SH-SY5Y (cell line): ENCODE measurements at regions not wholly inside any gene's neighbourhood (a gene's known extent, or its start where the extent isn't known, plus 50 kb on each side); places are given as distances from the start of the nearest gene placed in this dataset.

Source experiments
- GATA2 ChIP-seq: IDR thresholded peaks from 2 replicates; pipeline ENCODE4 v1.6.1; 2011; ENCODE audit warnings: mild to moderate bottlenecking, low read depth, low read length
- GATA3 ChIP-seq: IDR thresholded peaks from 2 replicates; pipeline ENCODE4 v1.6.1; 2011; ENCODE audit warnings: low read depth, mild to moderate bottlenecking, low read length, moderate library complexity

DNA sequence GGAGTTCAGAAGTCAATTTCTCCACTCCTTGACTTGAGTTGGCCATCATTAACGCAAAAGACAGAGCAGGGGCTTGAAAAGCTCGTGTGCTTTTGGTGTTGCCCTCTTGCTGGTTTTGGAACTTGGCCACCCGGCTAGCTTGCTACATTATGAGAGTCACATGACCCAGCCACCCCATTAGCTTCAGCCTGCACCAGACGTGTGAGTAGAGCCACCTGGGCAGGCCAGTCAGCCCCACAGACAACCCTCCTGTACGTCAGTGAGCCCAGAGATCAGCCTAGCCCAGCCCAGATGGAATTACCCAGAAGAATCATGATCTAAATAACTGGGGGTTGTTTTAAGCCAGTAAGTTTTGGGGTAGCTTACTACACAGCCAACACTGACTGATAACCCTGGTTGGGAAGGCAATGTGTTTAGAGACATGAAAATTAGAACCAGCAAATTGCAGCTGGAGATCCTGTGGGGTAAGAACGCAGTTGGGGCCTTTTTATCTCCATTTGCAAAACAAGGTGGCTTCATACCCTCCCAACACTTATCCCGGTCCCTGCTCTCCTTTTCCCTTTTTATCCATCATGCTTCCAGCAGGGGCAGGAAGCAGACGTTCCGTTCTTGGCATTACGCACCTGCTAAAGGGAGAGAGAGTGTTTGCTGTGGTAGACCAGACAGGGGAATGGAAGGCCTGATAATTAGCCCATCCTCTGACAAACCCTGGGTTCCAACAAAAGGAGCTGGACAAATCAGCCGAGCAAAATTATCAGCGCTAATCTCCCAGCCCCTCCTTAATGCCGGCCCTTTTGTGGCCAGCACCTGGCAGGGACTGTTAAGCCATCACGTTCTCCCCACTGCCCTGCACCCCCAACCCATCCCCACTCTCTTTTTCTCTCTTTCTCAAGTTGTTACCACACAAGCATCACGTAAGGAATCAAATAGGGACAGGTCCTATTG, 548.7 kb upstream of the CADM1 start:
- TF ChIP-seq GATA3 (no peak), GATA2 (no peak)
